Neural progenitor cell (in vitro differentiated cells): ENCODE measurements at regions not wholly inside any gene's neighbourhood (a gene's known extent, or its start where the extent isn't known, plus 50 kb on each side); places are given as distances from the start of the nearest gene placed in this dataset.
"Not testable (repeated sequence)": the region's sequence is repeated elsewhere in the genome, so short reads cannot be mapped to it uniquely, and the experiment has no call there.

Source experiments
- EZH2 ChIP-seq: fragments of 200-600 bp; sonication (generic); IDR thresholded peaks from 2 replicates; pipeline ENCODE4 v1.6.1; 2017; ENCODE audit warnings: antibody characterized with exemption, mild to moderate bottlenecking, moderate library complexity
- TF ChIP-seq, protein P1 (sequence below): fragments of 200-600 bp; sonication (generic); IDR thresholded peaks from 2 replicates; pipeline ENCODE4 v1.5.1; 2017; ENCODE audit warnings: antibody characterized with exemption, mild to moderate bottlenecking

DNA sequence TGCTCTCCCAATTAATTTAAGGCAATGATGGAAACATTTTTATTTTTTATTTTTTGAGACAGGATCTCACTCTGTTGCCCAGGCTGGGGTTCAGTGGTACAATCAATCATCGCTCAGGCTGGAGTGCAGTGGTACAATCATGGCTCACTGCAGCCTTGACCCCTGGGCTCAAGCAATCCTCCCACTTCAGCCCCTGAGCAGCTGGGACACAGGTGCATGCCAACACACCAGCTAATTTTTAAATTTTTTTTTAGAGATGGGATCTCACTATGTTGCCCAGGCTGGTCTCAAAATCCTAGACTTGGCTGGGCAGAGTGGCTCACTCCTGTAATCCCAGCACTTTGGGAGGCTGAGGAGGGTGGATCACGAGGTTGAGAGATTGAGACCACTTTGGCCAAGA is 126.1 kb upstream of the PTBP2 start:
- not testable (repeated sequence) for TF ChIP-seq EZH2
- TF ChIP-seq, protein P1, sequence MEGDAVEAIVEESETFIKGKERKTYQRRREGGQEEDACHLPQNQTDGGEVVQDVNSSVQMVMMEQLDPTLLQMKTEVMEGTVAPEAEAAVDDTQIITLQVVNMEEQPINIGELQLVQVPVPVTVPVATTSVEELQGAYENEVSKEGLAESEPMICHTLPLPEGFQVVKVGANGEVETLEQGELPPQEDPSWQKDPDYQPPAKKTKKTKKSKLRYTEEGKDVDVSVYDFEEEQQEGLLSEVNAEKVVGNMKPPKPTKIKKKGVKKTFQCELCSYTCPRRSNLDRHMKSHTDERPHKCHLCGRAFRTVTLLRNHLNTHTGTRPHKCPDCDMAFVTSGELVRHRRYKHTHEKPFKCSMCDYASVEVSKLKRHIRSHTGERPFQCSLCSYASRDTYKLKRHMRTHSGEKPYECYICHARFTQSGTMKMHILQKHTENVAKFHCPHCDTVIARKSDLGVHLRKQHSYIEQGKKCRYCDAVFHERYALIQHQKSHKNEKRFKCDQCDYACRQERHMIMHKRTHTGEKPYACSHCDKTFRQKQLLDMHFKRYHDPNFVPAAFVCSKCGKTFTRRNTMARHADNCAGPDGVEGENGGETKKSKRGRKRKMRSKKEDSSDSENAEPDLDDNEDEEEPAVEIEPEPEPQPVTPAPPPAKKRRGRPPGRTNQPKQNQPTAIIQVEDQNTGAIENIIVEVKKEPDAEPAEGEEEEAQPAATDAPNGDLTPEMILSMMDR = not testable (repeated sequence)
